Lung (tissue), 11 donors: ENCODE measurements at regions not wholly inside any gene's neighbourhood (a gene's known extent, or its start where the extent isn't known, plus 50 kb on each side); places are given as distances from the start of the nearest gene placed in this dataset.

Source experiments
- ATAC-seq: fragments of 200-7000 bp; cut with Tn5 transposase; one replicate; pipeline ENCODE4 v1.9.1; 2020; ENCODE audit warnings: moderate number of reproducible peaks; ENCODE audit not compliant: insufficient read depth, low FRiP score
- DNase-seq, 3 donors: peaks; one replicate each; pipeline ENCODE4 v3.0.0-alpha.2; 2013 to 2017
- H3K27ac ChIP-seq, 2 donors: one replicate each; pipeline ENCODE4 v1.5.1; 2013; ENCODE audit warnings: mild to moderate bottlenecking in 2 of 2, moderate library complexity in 2 of 2, control low read depth in 1 of 2, inconsistent platforms in 1 of 2, low read depth in 1 of 2, low read length in 1 of 2
- H3K27me3 ChIP-seq, 3 donors: one replicate each; pipeline ENCODE4 v1.5.1; 2013; ENCODE audit warnings: low read length in 2 of 3; ENCODE audit not compliant: control insufficient read depth in 3 of 3, insufficient read depth in 3 of 3
- H3K36me3 ChIP-seq, 4 donors: one replicate each; pipeline ENCODE4 v1.5.1; 2013; ENCODE audit warnings: low read length in 4 of 4, mild to moderate bottlenecking in 1 of 4, moderate library complexity in 1 of 4; ENCODE audit not compliant: control insufficient read depth in 4 of 4, insufficient read depth in 4 of 4
- H3K4me1 ChIP-seq, 5 donors: one replicate each; pipeline ENCODE4 v1.5.1; 2013; ENCODE audit warnings: low read length in 5 of 5, mild to moderate bottlenecking in 2 of 5, moderate library complexity in 1 of 5; ENCODE audit not compliant: control insufficient read depth in 5 of 5, insufficient read depth in 5 of 5
- H3K4me3 ChIP-seq: one replicate; pipeline ENCODE4 v1.5.1; 2013; ENCODE audit warnings: mild to moderate bottlenecking, control low read depth, moderate library complexity
- H3K9ac ChIP-seq, 2 donors: one replicate each; pipeline ENCODE4 v1.5.1; 2013; ENCODE audit warnings: low read length in 2 of 2, control low read depth in 1 of 2; ENCODE audit not compliant: insufficient read depth in 1 of 2
- H3K9me3 ChIP-seq, 4 donors: one replicate each; pipeline ENCODE4 v1.5.1; 2013; ENCODE audit warnings: low read length in 3 of 4, mild to moderate bottlenecking in 1 of 4, moderate library complexity in 1 of 4; ENCODE audit not compliant: control insufficient read depth in 4 of 4, insufficient read depth in 3 of 4
- WGBS, 2 donors: extraction: QIAGEN DNeasy Blood & Tissue Kit; methylation state at CpG; one replicate each; pipeline ENCODE4 v1.1.7; 2013; 5-methylcytosine and 5-hydroxymethylcytosine counted together
- TF ChIP-seq, protein P1 (sequence below): IDR thresholded peaks from 2 replicates; pipeline ENCODE4 v1.5.1; 2012; ENCODE audit warnings: mild to moderate bottlenecking; ENCODE audit errors: control extremely low read depth, extremely low read depth
- donor health status: control.
- donor health status: control.
- donor health status: Bipolar disorder and iron deficiency.
- donor health status: healthy.
- donor health status: DM: yes; HTN: yes; CAD: no.

DNA sequence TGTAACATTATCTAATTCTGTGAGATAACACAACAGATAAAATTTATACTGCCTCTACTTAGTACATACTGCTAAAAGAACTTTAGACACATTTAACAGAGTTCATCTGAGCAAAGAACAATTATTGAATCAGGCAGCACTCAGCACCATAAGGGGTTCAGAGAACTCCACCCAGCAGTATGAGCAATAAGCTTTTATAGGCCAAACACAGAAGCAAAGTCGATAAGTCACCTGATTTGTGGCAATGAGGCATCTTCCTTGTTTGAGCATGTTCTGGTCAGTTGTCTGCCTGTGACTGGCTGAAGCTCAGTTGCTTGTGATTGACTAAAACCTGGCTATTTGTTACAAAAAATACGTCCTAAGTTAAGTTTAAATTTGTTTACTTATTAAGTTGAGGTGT lies 746.1 kb upstream of the DDX18 start:
- WGBS, 2 donors = 54 to 55% methylated on average over 2 of the region's 2 CpGs
- no peaks in the 10 kb centered on the region for H3K4me1 ChIP-seq
- no peak for DNase-seq
- no peaks in the 10 kb centered on the region for H3K27me3 ChIP-seq
- peaks cover 0 to 9% (median 1%) of the 10 kb centered on the region in 4 donors for H3K9me3 ChIP-seq
- ATAC-seq = no peak
- H3K4me3 ChIP-seq = no peak overlapping the region
- H3K36me3 ChIP-seq = no peaks in the 10 kb centered on the region
- H3K9ac ChIP-seq = no peak overlapping the region
- no peak overlapping the region for H3K27ac ChIP-seq
- TF ChIP-seq, protein P1, sequence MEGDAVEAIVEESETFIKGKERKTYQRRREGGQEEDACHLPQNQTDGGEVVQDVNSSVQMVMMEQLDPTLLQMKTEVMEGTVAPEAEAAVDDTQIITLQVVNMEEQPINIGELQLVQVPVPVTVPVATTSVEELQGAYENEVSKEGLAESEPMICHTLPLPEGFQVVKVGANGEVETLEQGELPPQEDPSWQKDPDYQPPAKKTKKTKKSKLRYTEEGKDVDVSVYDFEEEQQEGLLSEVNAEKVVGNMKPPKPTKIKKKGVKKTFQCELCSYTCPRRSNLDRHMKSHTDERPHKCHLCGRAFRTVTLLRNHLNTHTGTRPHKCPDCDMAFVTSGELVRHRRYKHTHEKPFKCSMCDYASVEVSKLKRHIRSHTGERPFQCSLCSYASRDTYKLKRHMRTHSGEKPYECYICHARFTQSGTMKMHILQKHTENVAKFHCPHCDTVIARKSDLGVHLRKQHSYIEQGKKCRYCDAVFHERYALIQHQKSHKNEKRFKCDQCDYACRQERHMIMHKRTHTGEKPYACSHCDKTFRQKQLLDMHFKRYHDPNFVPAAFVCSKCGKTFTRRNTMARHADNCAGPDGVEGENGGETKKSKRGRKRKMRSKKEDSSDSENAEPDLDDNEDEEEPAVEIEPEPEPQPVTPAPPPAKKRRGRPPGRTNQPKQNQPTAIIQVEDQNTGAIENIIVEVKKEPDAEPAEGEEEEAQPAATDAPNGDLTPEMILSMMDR = no peak

DNA sequence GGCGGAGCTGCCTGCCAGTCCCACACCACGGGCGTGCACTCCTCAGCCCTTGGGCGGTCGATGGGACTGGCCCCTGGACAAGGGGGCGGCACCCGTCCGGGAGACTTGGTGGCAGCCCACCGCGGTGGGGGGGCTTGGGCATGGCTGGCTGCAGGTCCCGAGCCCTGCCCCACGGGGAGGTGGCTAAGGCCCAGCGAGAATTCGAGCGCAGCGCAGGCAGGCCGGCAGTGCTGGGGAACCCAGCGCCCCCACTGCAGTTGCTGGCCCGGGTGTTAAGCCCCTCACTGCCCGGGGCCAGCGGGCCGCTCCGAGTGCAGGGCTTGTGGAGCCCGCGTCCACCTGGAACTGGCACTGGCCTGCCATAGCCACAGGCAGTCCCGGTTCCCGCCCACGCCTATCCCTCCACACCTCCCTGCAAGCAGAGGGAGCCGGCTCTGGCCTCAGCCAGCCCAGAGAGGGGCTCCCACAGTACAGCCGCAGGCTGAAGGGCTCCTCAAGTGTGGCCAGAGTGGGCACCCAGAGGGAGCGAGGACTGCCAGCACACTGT lies 742.9 kb upstream of the DDX18 start:
- 96% methylated on average over 27 to 31 of the region's 31 CpGs for WGBS, 2 donors
- TF ChIP-seq, protein P1 = no peak
- Histone ChIP-seq H3K4me3 (no peak overlapping the region), H3K9me3 (peaks cover 0 to 9% (median 1%) of the 10 kb centered on the region in 4 donors), H3K4me1 (no peaks in the 10 kb centered on the region), H3K27me3 (no peaks in the 10 kb centered on the region), H3K27ac (no peak overlapping the region), H3K9ac (no peak overlapping the region), H3K36me3 (no peaks in the 10 kb centered on the region)
- ATAC-seq (no peak), DNase-seq (no peak)

DNA sequence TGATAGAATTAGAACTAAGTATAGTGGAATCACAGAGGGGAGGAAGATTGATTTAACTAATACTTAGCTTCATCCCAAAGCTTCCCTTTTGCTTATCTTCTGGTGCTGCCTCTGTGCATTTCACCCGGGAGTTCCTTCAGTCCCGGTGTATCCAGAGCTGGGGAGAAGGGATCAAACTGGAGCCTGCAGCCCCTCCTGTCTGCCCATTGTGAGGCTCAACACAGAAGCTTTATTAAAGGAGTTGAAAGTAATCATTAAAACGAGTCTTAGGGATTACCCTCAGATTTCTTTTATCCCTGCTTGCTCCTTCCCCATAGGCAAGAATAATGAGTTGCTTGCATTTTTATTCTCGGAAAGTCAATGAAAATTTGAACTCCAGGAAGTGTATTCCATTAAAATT lies 739.7 kb upstream of the DDX18 start:
- Histone ChIP-seq H3K36me3 (no peaks in the 10 kb centered on the region), H3K27me3 (no peaks in the 10 kb centered on the region), H3K27ac (no peak overlapping the region), H3K9ac (no peak overlapping the region), H3K9me3 (peaks cover 0 to 9% (median 1%) of the 10 kb centered on the region in 4 donors), H3K4me1 (no peaks in the 10 kb centered on the region), H3K4me3 (no peak overlapping the region)
- WGBS, 2 donors = 80 to 84% methylated on average over 4 of the region's 4 CpGs
- no peak for ATAC-seq
- TF ChIP-seq, protein P1 = no peak
- DNase-seq = no peak

DNA sequence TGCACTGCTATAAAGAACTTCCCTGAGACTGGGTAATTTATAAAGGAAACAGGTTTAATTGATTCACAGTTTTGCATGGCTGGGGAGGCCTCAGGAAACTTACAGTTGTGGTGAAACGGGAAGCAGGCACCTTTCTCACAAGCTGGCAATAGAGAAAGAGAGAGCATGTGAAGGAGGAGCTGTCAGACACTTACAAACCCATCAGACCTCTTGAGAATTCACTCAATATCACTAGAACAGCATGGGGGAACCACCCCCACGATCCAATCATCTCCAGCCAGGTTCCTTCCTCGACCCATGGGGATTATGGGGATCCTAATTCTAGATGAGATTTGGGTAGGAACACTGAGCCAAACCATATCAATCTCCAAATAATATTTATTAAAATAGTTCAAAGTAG lies 729.2 kb upstream of the DDX18 start:
- H3K27ac ChIP-seq = no peak overlapping the region
- ATAC-seq (no peak), DNase-seq (no peak)
- no peak overlapping the region for H3K9ac ChIP-seq
- no peaks in the 10 kb centered on the region for H3K36me3 ChIP-seq
- TF ChIP-seq, protein P1 = no peak
- no peaks in the 10 kb centered on the region for H3K27me3 ChIP-seq
- 50% methylated on average over 3 of the region's 3 CpGs for WGBS, 2 donors
- peaks cover 0 to 2% (median 0%) of the 10 kb centered on the region in 4 donors for H3K9me3 ChIP-seq
- no peaks in the 10 kb centered on the region for H3K4me1 ChIP-seq
- H3K4me3 ChIP-seq = no peak overlapping the region
